H9 (cell line): ENCODE measurements at regions not wholly inside any gene's neighbourhood (a gene's known extent, or its start where the extent isn't known, plus 50 kb on each side); places are given as distances from the start of the nearest gene placed in this dataset.

Source experiments
- DNase-seq: peaks from one replicate; pipeline ENCODE4 v3.0.0-alpha.2; 2017
- H2AFZ ChIP-seq: one replicate; pipeline ENCODE4 v1.6.1; 2013; ENCODE audit warnings: mild to moderate bottlenecking, low read length, control low read depth, moderate library complexity
- H2AK5ac ChIP-seq: 2 replicates; pipeline ENCODE4 v1.6.1; 2013; ENCODE audit warnings: low read length, control low read depth, mixed read lengths; ENCODE audit not compliant: insufficient read length
- H2BK120ac ChIP-seq: one replicate; pipeline ENCODE4 v1.6.1; 2013; ENCODE audit warnings: low read depth, mild to moderate bottlenecking, low read length, control low read depth, inconsistent platforms; ENCODE audit not compliant: poor library complexity, severe bottlenecking
- H2BK12ac ChIP-seq: 2 replicates; pipeline ENCODE4 v1.6.1; 2013; ENCODE audit warnings: low read length, control low read depth, mixed read lengths, low read depth; ENCODE audit not compliant: insufficient read length
- H2BK15ac ChIP-seq: 2 replicates; pipeline ENCODE4 v1.6.1; 2013; ENCODE audit warnings: low read depth, low read length, control low read depth
- H2BK20ac ChIP-seq: one replicate; pipeline ENCODE4 v1.6.1; 2013; ENCODE audit warnings: low read depth, mild to moderate bottlenecking, low read length, control low read depth, inconsistent platforms; ENCODE audit not compliant: poor library complexity, severe bottlenecking
- H2BK5ac ChIP-seq: 2 replicates; pipeline ENCODE4 v1.6.1; 2013; ENCODE audit warnings: low read length, control low read depth, mixed read lengths; ENCODE audit not compliant: insufficient read length
- H3K14ac ChIP-seq: 2 replicates; pipeline ENCODE4 v1.6.1; 2013; ENCODE audit warnings: low read length, control low read depth; ENCODE audit not compliant: insufficient read depth
- H3K18ac ChIP-seq: 2 replicates; pipeline ENCODE4 v1.6.1; 2013; ENCODE audit warnings: low read depth, mild to moderate bottlenecking, mixed read lengths, low read length, control low read depth; ENCODE audit not compliant: insufficient read length
- H3K23ac ChIP-seq: 2 replicates; pipeline ENCODE4 v1.6.1; 2013; ENCODE audit warnings: low read length, control low read depth, mixed read lengths, low read depth; ENCODE audit not compliant: insufficient read length
- H3K23me2 ChIP-seq: 2 replicates; pipeline ENCODE4 v1.6.1; 2013; ENCODE audit warnings: low read depth, mild to moderate bottlenecking, mixed read lengths, low read length, control low read depth; ENCODE audit not compliant: insufficient read length, poor library complexity, severe bottlenecking
- H3K27ac ChIP-seq: 2 replicates; pipeline ENCODE4 v1.5.1; 2013; ENCODE audit warnings: low read length, control low read depth, mixed read lengths, low read depth; ENCODE audit not compliant: insufficient read length
- H3K27me3 ChIP-seq: 2 replicates; pipeline ENCODE4 v1.6.1; 2013; ENCODE audit warnings: low read length, control low read depth, inconsistent platforms; ENCODE audit not compliant: insufficient read depth
- H3K4ac ChIP-seq: 2 replicates; pipeline ENCODE4 v1.6.1; 2013; ENCODE audit warnings: low read depth, mild to moderate bottlenecking, control low read depth, inconsistent platforms, low read length, moderate library complexity
- H3K4me1 ChIP-seq: 2 replicates; pipeline ENCODE4 v1.6.1; 2013; ENCODE audit warnings: low read length, control low read depth, inconsistent platforms; ENCODE audit not compliant: insufficient read depth
- H3K4me2 ChIP-seq: 2 replicates; pipeline ENCODE4 v1.6.1; 2013; ENCODE audit warnings: low read length, control low read depth, mixed read lengths; ENCODE audit not compliant: insufficient read length, insufficient read depth
- H3K56ac ChIP-seq: 2 replicates; pipeline ENCODE4 v1.6.1; 2013; ENCODE audit warnings: low read depth, mild to moderate bottlenecking, mixed read lengths, low read length, control low read depth; ENCODE audit not compliant: insufficient read length
- H3K79me1 ChIP-seq: 2 replicates; pipeline ENCODE4 v1.6.1; 2013; ENCODE audit warnings: low read depth, mild to moderate bottlenecking, moderate library complexity, low read length, control low read depth, inconsistent platforms; ENCODE audit not compliant: insufficient read depth, poor library complexity, severe bottlenecking
- H3K79me2 ChIP-seq: 2 replicates; pipeline ENCODE4 v1.6.1; 2013; ENCODE audit warnings: low read length, control low read depth, inconsistent platforms; ENCODE audit not compliant: insufficient read depth
- H3K9ac ChIP-seq: 2 replicates; pipeline ENCODE4 v1.6.1; 2013; ENCODE audit warnings: low read length, control low read depth, mixed read lengths; ENCODE audit not compliant: insufficient read length; ENCODE audit errors: extremely low read depth
- H3K9me3 ChIP-seq: one replicate; pipeline ENCODE4 v1.6.1; 2013; ENCODE audit warnings: low read depth, low read length, inconsistent platforms; ENCODE audit not compliant: control insufficient read depth
- H3T11ph ChIP-seq: one replicate; pipeline ENCODE4 v1.6.1; 2013; ENCODE audit warnings: mild to moderate bottlenecking, low read length, control low read depth, inconsistent platforms
- H4K20me1 ChIP-seq: one replicate; pipeline ENCODE4 v1.6.1; 2013; ENCODE audit not compliant: control insufficient read depth, insufficient read length, insufficient read depth
- H4K5ac ChIP-seq: 2 replicates; pipeline ENCODE4 v1.6.1; 2013; ENCODE audit warnings: low read depth, mild to moderate bottlenecking, mixed read lengths, low read length, control low read depth; ENCODE audit not compliant: insufficient read length
- H4K8ac ChIP-seq: replicated peaks from 2 replicates; pipeline ENCODE4 v1.6.1; 2013; ENCODE audit warnings: low read length, control low read depth, mixed read lengths, low read depth; ENCODE audit not compliant: insufficient read length
- H4K91ac ChIP-seq: 2 replicates; pipeline ENCODE4 v1.6.1; 2013; ENCODE audit warnings: low read depth, mild to moderate bottlenecking, moderate library complexity, mixed read lengths, low read length, control low read depth; ENCODE audit not compliant: insufficient read length
- H3K27ac Mint-ChIP-seq, 3 experiments: 2 replicates in 2 of 3; 3 replicates in 1 of 3; pipeline ENCODE4 v1.8.0; 2020 to 2021; ENCODE audit warnings: mixed read lengths in 3 of 3, mild to moderate bottlenecking in 1 of 3, moderate library complexity in 1 of 3
- H3K27me3 Mint-ChIP-seq: 2 replicates; pipeline ENCODE4 v1.8.0; 2021; ENCODE audit warnings: low read depth, mild to moderate bottlenecking, moderate library complexity, mixed read lengths
- H3K36me3 Mint-ChIP-seq, 3 experiments: 2 replicates in 2 of 3; 3 replicates in 1 of 3; pipeline ENCODE4 v1.8.0; 2020 to 2021; ENCODE audit warnings: low read depth in 3 of 3, mixed read lengths in 3 of 3; ENCODE audit not compliant: insufficient read depth in 1 of 3
- H3K4me1 Mint-ChIP-seq, 2 experiments: 2 replicates each; pipeline ENCODE4 v1.8.0; 2020; ENCODE audit warnings: mixed read lengths in 2 of 2
- H3K4me3 Mint-ChIP-seq, 2 experiments: 2 replicates in 1 of 2; 3 replicates in 1 of 2; pipeline ENCODE4 v1.8.0; 2020 to 2021; ENCODE audit warnings: mild to moderate bottlenecking in 2 of 2, mixed read lengths in 2 of 2, moderate library complexity in 1 of 2
- H3K9me3 Mint-ChIP-seq, 2 experiments: 2 replicates in 1 of 2; 3 replicates in 1 of 2; pipeline ENCODE4 v1.8.0; 2020; ENCODE audit warnings: mild to moderate bottlenecking in 2 of 2, mixed read lengths in 2 of 2, moderate library complexity in 1 of 2
- CTCF ChIP-seq: fragments of 200-600 bp; sonication (generic); conservative IDR thresholded peaks from 3 replicates; pipeline ENCODE4 v1.8.0; 2021; ENCODE audit warnings: antibody characterized with exemption, mild to moderate bottlenecking
- WGBS: extraction: QIAGEN DNeasy Blood & Tissue Kit; methylation state at CpG from one replicate; pipeline ENCODE4 v1.1.7; 2013; ENCODE audit warnings: missing lambda C conversion rate, low lambda C conversion rate, mixed read lengths; ENCODE audit not compliant: insufficient read length; ENCODE audit errors: extremely low coverage; 5-methylcytosine and 5-hydroxymethylcytosine counted together

DNA sequence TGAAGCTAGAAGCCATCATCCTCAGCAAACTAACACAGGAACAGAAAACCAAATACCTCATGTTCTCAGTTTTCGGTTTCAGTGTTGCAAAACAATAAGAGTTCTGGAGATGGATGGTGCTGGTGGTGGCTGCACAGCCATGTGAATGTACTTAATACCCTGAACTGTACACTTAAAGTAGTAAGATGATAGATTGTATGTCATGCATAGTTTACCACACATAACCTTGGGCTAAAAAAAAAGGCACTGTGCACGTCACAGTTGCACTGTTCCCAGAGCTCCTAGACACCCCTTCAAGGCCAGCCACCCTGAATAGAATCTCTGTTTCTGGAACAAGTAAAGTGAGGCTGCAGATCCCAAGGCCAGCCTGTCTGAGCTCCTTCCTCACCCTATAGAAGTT is 243.3 kb upstream of the IGF1R start:
- Histone ChIP-seq H2AK5ac (no peak overlapping the region), H3K14ac (no peak overlapping the region), H4K20me1 (no peaks in the 10 kb centered on the region), H2BK5ac (no peak overlapping the region), H3K23me2 (no peaks in the 10 kb centered on the region), H3K27ac (no peak overlapping the region), H3K9me3 (no peaks in the 10 kb centered on the region), H2BK20ac (no peak overlapping the region), H3K23ac (no peak overlapping the region), H3K4me2 (no peak overlapping the region), H3K79me1 (no peaks in the 10 kb centered on the region), H3K56ac (no peak overlapping the region), H3K4ac (no peak overlapping the region), H4K8ac (no peak overlapping the region), H3K4me1 (no peaks in the 10 kb centered on the region), H4K91ac (no peak overlapping the region), H3K27me3 (no peaks in the 10 kb centered on the region), H3K9ac (no peak overlapping the region), H2BK12ac (no peak overlapping the region), H3T11ph (no peak overlapping the region), H2AFZ (no peak overlapping the region), H3K18ac (no peak overlapping the region), H4K5ac (no peak overlapping the region), H2BK120ac (no peak overlapping the region), H3K79me2 (no peaks in the 10 kb centered on the region), H2BK15ac (no peak overlapping the region)
- Mint-ChIP-seq H3K36me3 (no peaks in the 10 kb centered on the region), H3K4me3 (no peak overlapping the region), H3K27ac (no peak overlapping the region), H3K27me3 (peaks cover 13% of the 10 kb centered on the region; the same call in 1 of the 2 replicates), H3K4me1 (no peaks in the 10 kb centered on the region), H3K9me3 (peaks cover 0 to 4% of the 10 kb centered on the region in 2 experiments; a peak in 1 of 5 replicates)
- no peak for DNase-seq
- TF ChIP-seq CTCF: no peak
- WGBS: no CpG with 5 or more reads among the region's 2 CpGs
